GM12891 (cell line): ENCODE measurements at regions not wholly inside any gene's neighbourhood (a gene's known extent, or its start where the extent isn't known, plus 50 kb on each side); places are given as distances from the start of the nearest gene placed in this dataset.

Experiments
- DNase-seq: peaks from one replicate; pipeline ENCODE4 v3.0.0; 2011; ENCODE audit warnings: low spot score; ENCODE audit not compliant: insufficient read length
- FAIRE-seq: peaks from 2 replicates; lab custom pipeline; 2011; peaks lifted over from hg19 to GRCh38; lab: Jason Lieb, UNC
- PAX5 ChIP-seq: IDR thresholded peaks from 2 replicates; pipeline ENCODE4 v1.6.1; 2011; ENCODE audit warnings: low read length, moderate library complexity, mild to moderate bottlenecking; ENCODE audit not compliant: insufficient read depth, severe bottlenecking
- POLR2A ChIP-seq: IDR thresholded peaks from 2 replicates; pipeline ENCODE4 v1.6.1; 2011; ENCODE audit warnings: low read depth, low read length, control low read depth
- POLR2AphosphoS5 ChIP-seq: IDR thresholded peaks from 2 replicates; pipeline ENCODE4 v1.6.1; 2011; ENCODE audit warnings: low read depth, low read length, control low read depth
- POU2F2 ChIP-seq: IDR thresholded peaks from 2 replicates; pipeline ENCODE4 v1.6.1; 2011; ENCODE audit warnings: low read depth, mild to moderate bottlenecking, control low read depth, low read length, moderate library complexity
- SPI1 ChIP-seq: IDR thresholded peaks from 2 replicates; pipeline ENCODE4 v1.6.1; 2011; ENCODE audit warnings: low read depth, low read length, control low read depth
- TAF1 ChIP-seq: IDR thresholded peaks from 2 replicates; pipeline ENCODE4 v1.6.1; 2011; ENCODE audit warnings: low read depth, low read length, control low read depth

- FAIRE-seq (no peak), DNase-seq (peak; percentile 44)
- TF ChIP-seq PAX5 (no peak), POLR2A (no peak), SPI1 (peak; percentile 92), POU2F2 (peak; percentile 56; the same call in 1 of the 2 replicates), TAF1 (no peak), POLR2AphosphoS5 (no peak)
These were observed 123.3 kb upstream of the TBL1X start for GRCh38 chrX:9341291-9342201.

GRCh38 chrX:9342561-9343051 is 122.3 kb upstream of the TBL1X start:
- FAIRE-seq (no peak), DNase-seq (no peak)
- TF ChIP-seq TAF1 (no peak), POLR2AphosphoS5 (no peak)

GRCh38 chrX:9343971-9344370 is 120.9 kb upstream of the TBL1X start:
- TF ChIP-seq POLR2A (no peak), POLR2AphosphoS5 (no peak), SPI1 (no peak), POU2F2 (no peak)
- DNase-seq (no peak), FAIRE-seq (no peak)

- no peak for DNase-seq
- FAIRE-seq, result no peak
- no peak for TF ChIP-seq POLR2AphosphoS5
- TF ChIP-seq POLR2A, result no peak
- no peak for TF ChIP-seq PAX5
- no peak for TF ChIP-seq POU2F2
- no peak for TF ChIP-seq TAF1
- TF ChIP-seq SPI1, result no peak
These were observed 118.9 kb upstream of the TBL1X start for GRCh38 chrX:9345957-9346356.

- no peak for FAIRE-seq
- no peak for TF ChIP-seq SPI1
- TF ChIP-seq POLR2AphosphoS5, result no peak
- TF ChIP-seq POLR2A, result no peak
- TF ChIP-seq PAX5, result no peak
- TF ChIP-seq TAF1, result no peak
- no peak for TF ChIP-seq POU2F2
- DNase-seq, result no peak
These were observed 115.0 kb upstream of the TBL1X start for GRCh38 chrX:9349572-9350494.

GRCh38 chrX:9351126-9351525 is 113.7 kb upstream of the TBL1X start:
- DNase-seq (no peak), FAIRE-seq (no peak)
- no peak for TF ChIP-seq POU2F2
- no peak for TF ChIP-seq PAX5
- no peak for TF ChIP-seq POLR2AphosphoS5
- no peak for TF ChIP-seq TAF1
- TF ChIP-seq SPI1, result no peak
- no peak for TF ChIP-seq POLR2A

- no peak for TF ChIP-seq POU2F2
- TF ChIP-seq PAX5, result no peak
- no peak for TF ChIP-seq POLR2A
- TF ChIP-seq SPI1, result peak; percentile 28; the same call in 1 of the 2 replicates
- TF ChIP-seq TAF1, result no peak
- TF ChIP-seq POLR2AphosphoS5, result no peak
- peak; percentile 76 for FAIRE-seq
- DNase-seq, result no peak
These were observed 112.6 kb upstream of the TBL1X start for GRCh38 chrX:9352243-9352642.

GRCh38 chrX:9352694-9353411 is 112.0 kb upstream of the TBL1X start:
- DNase-seq, result no peak
- peak; percentile 96 for FAIRE-seq
- TF ChIP-seq POU2F2, result no peak
- peak; percentile 51 for TF ChIP-seq SPI1
- no peak for TF ChIP-seq PAX5
- TF ChIP-seq POLR2A, result no peak
- no peak for TF ChIP-seq POLR2AphosphoS5
- TF ChIP-seq TAF1, result no peak

GRCh38 chrX:9354918-9355317 is 109.9 kb upstream of the TBL1X start:
- FAIRE-seq, result no peak
- no peak for DNase-seq
- TF ChIP-seq TAF1 (no peak), PAX5 (no peak), POLR2A (no peak), SPI1 (no peak), POU2F2 (no peak), POLR2AphosphoS5 (no peak)
